ENCODE measurements at regions not wholly inside any gene's neighbourhood (a gene's known extent, or its start where the extent isn't known, plus 50 kb on each side); places are given as distances from the start of the nearest gene placed in this dataset.

DNA sequence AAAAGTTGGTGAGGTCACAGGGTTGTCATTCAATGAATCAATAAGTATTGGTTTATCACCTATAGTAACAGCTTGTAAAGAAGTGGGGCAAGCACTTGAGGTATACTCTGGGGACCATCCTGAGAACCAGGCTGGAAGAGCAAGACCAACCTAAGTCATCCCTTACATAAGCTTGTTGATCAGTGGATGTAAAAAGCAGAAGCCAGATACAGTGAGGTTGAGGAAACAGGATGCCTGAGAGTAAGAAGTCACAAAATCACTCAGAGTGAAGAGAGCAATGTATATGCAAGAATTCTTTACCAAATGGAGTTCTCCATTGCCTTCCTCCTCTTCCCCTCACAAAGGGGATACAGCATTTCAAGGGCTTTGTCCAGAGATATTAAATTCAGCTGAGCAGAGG is 76.3 kb upstream of the PACRGL start:
- dilution Hi-C loops (cut with MboI; ENCODE audit: extremely low pct_ligation_motif_present, low sequenced_read_pairs), result no loop called here
- no peak for TF ChIP-seq FOS (IDR thresholded peaks at IDR 0.05; ENCODE audit: borderline replicate concordance, insufficient read depth, low read length)
- TF ChIP-seq GATA2 (IDR thresholded peaks at IDR 0.05; ENCODE audit: insufficient read depth, insufficient read length, low read depth, low read length), result no peak
- TF ChIP-seq, protein P1, sequence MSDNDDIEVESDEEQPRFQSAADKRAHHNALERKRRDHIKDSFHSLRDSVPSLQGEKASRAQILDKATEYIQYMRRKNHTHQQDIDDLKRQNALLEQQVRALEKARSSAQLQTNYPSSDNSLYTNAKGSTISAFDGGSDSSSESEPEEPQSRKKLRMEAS (IDR thresholded peaks at IDR 0.05; ENCODE audit: insufficient read depth, insufficient read length), result no peak
- TF ChIP-seq MYC (IDR thresholded peaks at IDR 0.05; ENCODE audit: low read depth, low read length), result no peak
- no peak for TF ChIP-seq JUN (IDR thresholded peaks at IDR 0.05; ENCODE audit: borderline replicate concordance, insufficient read depth, insufficient read length, low read depth)
- TF ChIP-seq POLR2A (IDR thresholded peaks at IDR 0.05; ENCODE audit: low read depth, low read length), result no peak
- no peak for TF ChIP-seq POLR2AphosphoS5 (IDR thresholded peaks at IDR 0.05; ENCODE audit: insufficient read depth, low read depth, low read length)
- TF ChIP-seq EZH2 (IDR thresholded peaks at IDR 0.05; ENCODE audit: borderline replicate concordance, low read depth, low read length, severe bottlenecking), result no peak
- TF ChIP-seq, protein P2, sequence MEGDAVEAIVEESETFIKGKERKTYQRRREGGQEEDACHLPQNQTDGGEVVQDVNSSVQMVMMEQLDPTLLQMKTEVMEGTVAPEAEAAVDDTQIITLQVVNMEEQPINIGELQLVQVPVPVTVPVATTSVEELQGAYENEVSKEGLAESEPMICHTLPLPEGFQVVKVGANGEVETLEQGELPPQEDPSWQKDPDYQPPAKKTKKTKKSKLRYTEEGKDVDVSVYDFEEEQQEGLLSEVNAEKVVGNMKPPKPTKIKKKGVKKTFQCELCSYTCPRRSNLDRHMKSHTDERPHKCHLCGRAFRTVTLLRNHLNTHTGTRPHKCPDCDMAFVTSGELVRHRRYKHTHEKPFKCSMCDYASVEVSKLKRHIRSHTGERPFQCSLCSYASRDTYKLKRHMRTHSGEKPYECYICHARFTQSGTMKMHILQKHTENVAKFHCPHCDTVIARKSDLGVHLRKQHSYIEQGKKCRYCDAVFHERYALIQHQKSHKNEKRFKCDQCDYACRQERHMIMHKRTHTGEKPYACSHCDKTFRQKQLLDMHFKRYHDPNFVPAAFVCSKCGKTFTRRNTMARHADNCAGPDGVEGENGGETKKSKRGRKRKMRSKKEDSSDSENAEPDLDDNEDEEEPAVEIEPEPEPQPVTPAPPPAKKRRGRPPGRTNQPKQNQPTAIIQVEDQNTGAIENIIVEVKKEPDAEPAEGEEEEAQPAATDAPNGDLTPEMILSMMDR (IDR thresholded peaks at IDR 0.05; ENCODE audit: extremely low read depth in 1 of 2, insufficient read depth in 1 of 2, low read depth in 1 of 2, low read length in 2 of 2), result no peak

More for the DNA sequence above, 76.3 kb upstream of the PACRGL start:
- no peaks in the 10 kb centered on the region for H3K27me3 ChIP-seq (ENCODE audit: control insufficient read depth in 2 of 2, insufficient read depth in 2 of 2, low read length in 2 of 2)
- no peak for FAIRE-seq
- H3K9me1 ChIP-seq (replicated peaks; ENCODE audit: control insufficient read depth, extremely low read depth, insufficient read depth, low read length), result no peaks in the 10 kb centered on the region
- POLR2A ChIA-PET, result no interaction called here
- intact Hi-C loops (cut with micrococcal nuclease), result no loop called here
- CTCF ChIA-PET, result interaction anchor here (1.5 kb wide), 1 partner anchor 9 kb away, joined by 5 read pairs; no protein-coding TSS in a partner anchor
- H3K9me3 ChIP-seq (replicated peaks; ENCODE audit: control insufficient read depth, insufficient read depth, low read length), result no peaks in the 10 kb centered on the region
- H3K79me2 ChIP-seq (ENCODE audit: control insufficient read depth, insufficient read depth, low read length), result no peaks in the 10 kb centered on the region
- no peak overlapping the region for H3K9ac ChIP-seq (replicated peaks; ENCODE audit: extremely low read depth, insufficient read depth, low read length)
- DNase-seq (ENCODE audit: low read depth, low spot score), result no peak
- H3K4me2 ChIP-seq (ENCODE audit: insufficient read depth, low read length), result no peak overlapping the region
- no peaks in the 10 kb centered on the region for H3K36me3 ChIP-seq (ENCODE audit: control insufficient read depth in 2 of 2, extremely low read depth in 1 of 2, insufficient read depth in 2 of 2, low read length in 2 of 2)
- BruUV-seq (replicated peaks), result no TSS peak
- H4K20me1 ChIP-seq (replicated peaks; ENCODE audit: control insufficient read depth, extremely low read depth, insufficient read depth, low read length), result no peaks in the 10 kb centered on the region
- H3K27ac ChIP-seq (ENCODE audit: insufficient read depth, low read depth, low read length), result no peak overlapping the region
- H3K4me3 ChIP-seq (replicated peaks in 1 of 3; ENCODE audit: insufficient read depth in 1 of 3, low read depth in 1 of 3, low read length in 3 of 3), result no peak overlapping the region
- H2AFZ ChIP-seq (ENCODE audit: low read depth, low read length), result no peak overlapping the region
- no peaks in the 10 kb centered on the region for H3K4me1 ChIP-seq (ENCODE audit: control insufficient read depth, extremely low read depth, insufficient read depth, low read length)

Measured in endothelial cell of umbilical vein (primary cell).